HepG2 (cell line): ENCODE measurements at regions not wholly inside any gene's neighbourhood (a gene's known extent, or its start where the extent isn't known, plus 50 kb on each side); places are given as distances from the start of the nearest gene placed in this dataset.

ENCODE experiments used
- ATAC-seq: fragments of 200-7000 bp; cut with Tn5 transposase; 3 replicates; pipeline ENCODE4 v1.9.1; 2020; ENCODE audit warnings: mild to moderate bottlenecking, moderate library complexity
- BruUV-seq: library from RNA; stranded (reverse); fragments of 400-500 nt; replicated peaks from 2 replicates; lab custom pipeline; 2021; lab: Mats Ljungman, UMichigan
- CTCF ChIA-PET: fragments of 300-600 bp; formaldehyde crosslinking; extraction: SDS; loops from one replicate; lab custom pipeline; 2021; ENCODE audit warnings: low total read pairs, inconsistent platforms, low intra/inter-chr PET ratio; lab: Yijun Ruan, JAX
- POLR2A ChIA-PET: fragments of 350-600 bp; sonication (Branson Sonifier 250); formaldehyde crosslinking; loops from one replicate; lab custom pipeline; 2020; ENCODE audit warnings: antibody characterized with exemption, inconsistent platforms; lab: Yijun Ruan, JAX
- DNase-seq: peaks from one replicate; pipeline ENCODE4 v3.0.0-alpha.2; 2015; ENCODE audit warnings: low spot score
- FAIRE-seq: peaks from 3 replicates; lab custom pipeline; 2011; peaks lifted over from hg19 to GRCh38; lab: Jason Lieb, UNC
- H2AFZ ChIP-seq: one replicate; pipeline ENCODE4 v1.6.1; 2011; ENCODE audit warnings: low read length, inconsistent platforms
- H3K27ac ChIP-seq: fragments of 300-600 bp; 3 replicates; pipeline ENCODE4 v1.8.0; 2011; ENCODE audit warnings: mixed run types, mild to moderate bottlenecking, mixed read lengths, low read length, inconsistent platforms; ENCODE audit not compliant: insufficient read depth; ENCODE audit errors: extremely low read length
- H3K27me3 ChIP-seq, 2 experiments: fragments of 200-600 bp in 1 of 2; 2 replicates in 1 of 2; 3 replicates in 1 of 2; pipeline versions ENCODE4 v1.6.0 to v1.8.0; 2011; ENCODE audit warnings: low read length in 2 of 2, mild to moderate bottlenecking in 2 of 2, moderate library complexity in 2 of 2, inconsistent platforms in 1 of 2; ENCODE audit not compliant: insufficient read depth in 2 of 2, control insufficient read depth in 1 of 2
- H3K36me3 ChIP-seq, 2 experiments: fragments of 200-600 bp in 1 of 2; replicated peaks in 1 of 2; 2 replicates in 1 of 2; 3 replicates in 1 of 2; pipeline versions ENCODE4 v1.5.1 to v1.8.0; 2011; ENCODE audit warnings: low read length in 2 of 2, inconsistent platforms in 1 of 2; ENCODE audit not compliant: insufficient read depth in 2 of 2, control insufficient read depth in 1 of 2
- H3K4me1 ChIP-seq: 2 replicates; pipeline ENCODE4 v1.5.1; 2012; ENCODE audit warnings: low read length, inconsistent platforms; ENCODE audit not compliant: insufficient read depth
- H3K4me2 ChIP-seq: 2 replicates; pipeline ENCODE4 v1.6.0; 2011; ENCODE audit warnings: low read depth, low read length, inconsistent platforms
- H3K4me3 ChIP-seq, 3 experiments: fragments of 200-600 bp in 1 of 3; sonication (generic), shearing (Covaris generic) in 1 of 3; replicated peaks in 1 of 3; 2 replicates each; pipeline ENCODE4 v1.5.1; 2011 to 2016; ENCODE audit warnings: low read length in 3 of 3, inconsistent platforms in 2 of 3, low read depth in 2 of 3, mild to moderate bottlenecking in 2 of 3, control low read depth in 1 of 3, mixed read lengths in 1 of 3; ENCODE audit not compliant: insufficient read depth in 1 of 3
- H3K79me2 ChIP-seq: one replicate; pipeline ENCODE4 v1.6.1; 2011; ENCODE audit warnings: low read length, inconsistent platforms; ENCODE audit not compliant: insufficient read depth
- H3K9ac ChIP-seq: 2 replicates; pipeline ENCODE4 v1.6.0; 2011; ENCODE audit warnings: mild to moderate bottlenecking, low read depth, low read length, inconsistent platforms; ENCODE audit not compliant: insufficient read depth
- H3K9me3 ChIP-seq: 2 replicates; pipeline ENCODE4 v1.5.1; 2012; ENCODE audit warnings: mild to moderate bottlenecking, low read length
- H4K20me1 ChIP-seq: 2 replicates; pipeline ENCODE4 v1.6.0; 2011; ENCODE audit warnings: inconsistent platforms, mild to moderate bottlenecking, low read length, moderate library complexity; ENCODE audit not compliant: insufficient read depth
- ASH2L ChIP-seq: fragments of 300-600, 200-600 bp; sonication (generic); IDR thresholded peaks from 2 replicates; pipeline ENCODE4 v1.7.0; 2017; ENCODE audit warnings: low read depth, mild to moderate bottlenecking, moderate library complexity, mixed read lengths, low read length; ENCODE audit not compliant: insufficient read length
- BCL6 ChIP-seq: IDR thresholded peaks from 2 replicates; pipeline ENCODE4 v1.6.1; 2016; ENCODE audit warnings: missing genetic modification reagents, missing compliant biosample characterization
- CBX5 ChIP-seq: sonication (generic); formaldehyde crosslinking; IDR thresholded peaks from 2 replicates; pipeline ENCODE4 v1.4.0; 2020; ENCODE audit warnings: missing genetic modification reagents, borderline replicate concordance
- DNMT3B ChIP-seq: conservative IDR thresholded peaks from 2 replicates; pipeline ENCODE4 v1.6.1; 2016; ENCODE audit warnings: missing biosample characterization, control low read depth
- FOXM1 ChIP-seq: sonication (generic); formaldehyde crosslinking; IDR thresholded peaks from 2 replicates; pipeline ENCODE4 v1.5.0; 2020; ENCODE audit warnings: missing genetic modification reagents
- KAT8 ChIP-seq: IDR thresholded peaks from 2 replicates; pipeline ENCODE4 v1.6.1; 2016; ENCODE audit warnings: missing genetic modification reagents, missing compliant biosample characterization
- MTF2 ChIP-seq: sonication (generic); formaldehyde crosslinking; IDR thresholded peaks from 2 replicates; pipeline ENCODE4 v1.5.0; 2020; ENCODE audit warnings: missing genetic modification reagents, borderline replicate concordance
- NFE2 ChIP-seq: sonication (generic); formaldehyde crosslinking; IDR thresholded peaks from 2 replicates; pipeline ENCODE4 v1.4.0; 2020; ENCODE audit warnings: missing genetic modification reagents
- PAX8 ChIP-seq: sonication (generic); formaldehyde crosslinking; IDR thresholded peaks from 2 replicates; pipeline ENCODE4 v1.8.0; 2022; ENCODE audit warnings: mild to moderate bottlenecking, missing genetic modification reagents, borderline replicate concordance
- RARA ChIP-seq: IDR thresholded peaks from 2 replicates; pipeline ENCODE4 v1.6.1; 2016; ENCODE audit warnings: missing genetic modification reagents, missing compliant biosample characterization
- RFX3 ChIP-seq: IDR thresholded peaks from 2 replicates; pipeline ENCODE4 v1.6.1; 2016; ENCODE audit warnings: missing biosample characterization, missing genetic modification reagents
- ZBTB38 ChIP-seq: sonication (generic); formaldehyde crosslinking; IDR thresholded peaks from 2 replicates; pipeline ENCODE4 v1.5.1; 2020; ENCODE audit warnings: mild to moderate bottlenecking, missing genetic modification reagents
- ZNF329 ChIP-seq: sonication (generic); formaldehyde crosslinking; IDR thresholded peaks from 2 replicates; pipeline ENCODE4 v1.9.0; 2021; ENCODE audit warnings: low read depth, mild to moderate bottlenecking, missing genetic modification reagents
- ZNF468 ChIP-seq: sonication (generic); formaldehyde crosslinking; IDR thresholded peaks from 2 replicates; pipeline ENCODE4 v1.8.0; 2022; ENCODE audit warnings: mild to moderate bottlenecking, moderate library complexity, missing genetic modification reagents
- WGBS: methylation state at CpG from one replicate; pipeline ENCODE4 v1.1.6; 2017; ENCODE audit warnings: low lambda C conversion rate; 5-methylcytosine and 5-hydroxymethylcytosine counted together
- in situ Hi-C: cut with HindIII; loops from 2 replicates; pipeline ENCODE4 v1.10.0; 2017; ENCODE audit warnings: low pct_unique_long_range_greater_than_20kb; ENCODE audit not compliant: extremely low pct_ligation_motif_present
- intact Hi-C: fragments of 100-400 bp; cut with micrococcal nuclease; formaldehyde crosslinking; loops from one replicate; pipeline ENCODE4 v1.10.0; 2022; ENCODE audit not compliant: unreplicated experiment
- TF ChIP-seq, protein P1 (sequence below): sonication (generic); formaldehyde crosslinking; IDR thresholded peaks from 2 replicates; pipeline ENCODE4 v1.4.0; 2020; ENCODE audit warnings: low read depth, mild to moderate bottlenecking, missing genetic modification reagents
- TF ChIP-seq, protein P2 (sequence below): sonication (generic); formaldehyde crosslinking; IDR thresholded peaks from 2 replicates; pipeline ENCODE4 v1.5.0; 2020; ENCODE audit warnings: missing genetic modification reagents, mild to moderate bottlenecking, borderline replicate concordance
- TF ChIP-seq, protein P3 (sequence below): sonication (generic); formaldehyde crosslinking; IDR thresholded peaks from 2 replicates; pipeline ENCODE4 v1.4.0; 2020; ENCODE audit warnings: missing genetic modification reagents
- TF ChIP-seq, protein P4 (sequence below): IDR thresholded peaks from 2 replicates; pipeline ENCODE4 v1.4.0; 2020; ENCODE audit warnings: mild to moderate bottlenecking, missing genetic modification reagents

DNA sequence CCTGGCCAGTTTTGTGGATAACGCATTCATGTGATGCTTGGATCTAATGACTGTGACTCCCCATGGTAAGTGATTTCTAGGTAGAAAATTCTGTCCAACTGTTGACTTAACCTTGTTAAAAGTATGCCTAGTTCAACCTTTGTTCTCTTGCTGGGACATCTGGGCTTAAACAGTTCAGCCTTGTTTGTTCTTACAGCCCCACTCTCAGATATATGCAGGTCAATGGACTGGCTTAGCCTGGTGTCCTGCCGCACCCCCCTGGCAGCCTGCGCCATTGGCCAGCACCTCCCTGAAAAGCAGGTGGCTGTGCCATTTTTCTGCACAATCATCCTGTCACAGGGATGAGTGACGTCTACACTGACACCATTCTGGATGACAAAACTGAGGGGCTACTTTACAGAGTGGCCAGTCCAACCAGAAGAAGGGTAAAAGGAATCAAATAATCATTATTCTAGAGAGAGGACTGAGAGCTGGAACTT lies 244.7 kb upstream of the ONECUT1 start (continued):
- TF ChIP-seq, protein P1, sequence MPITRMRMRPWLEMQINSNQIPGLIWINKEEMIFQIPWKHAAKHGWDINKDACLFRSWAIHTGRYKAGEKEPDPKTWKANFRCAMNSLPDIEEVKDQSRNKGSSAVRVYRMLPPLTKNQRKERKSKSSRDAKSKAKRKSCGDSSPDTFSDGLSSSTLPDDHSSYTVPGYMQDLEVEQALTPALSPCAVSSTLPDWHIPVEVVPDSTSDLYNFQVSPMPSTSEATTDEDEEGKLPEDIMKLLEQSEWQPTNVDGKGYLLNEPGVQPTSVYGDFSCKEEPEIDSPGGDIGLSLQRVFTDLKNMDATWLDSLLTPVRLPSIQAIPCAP: no peak
- TF ChIP-seq RFX3 (CRISPR knock-in tag) (no peak), DNMT3B (CRISPR knock-in tag) (no peak), FOXM1 (CRISPR knock-in tag) (no peak), ZBTB38 (no peak), NFE2 (CRISPR knock-in tag) (peak; percentile 73; the same call in 1 of the 2 replicates), KAT8 (peak; percentile 74), MTF2 (CRISPR knock-in tag) (no peak)
- TF ChIP-seq, protein P2, sequence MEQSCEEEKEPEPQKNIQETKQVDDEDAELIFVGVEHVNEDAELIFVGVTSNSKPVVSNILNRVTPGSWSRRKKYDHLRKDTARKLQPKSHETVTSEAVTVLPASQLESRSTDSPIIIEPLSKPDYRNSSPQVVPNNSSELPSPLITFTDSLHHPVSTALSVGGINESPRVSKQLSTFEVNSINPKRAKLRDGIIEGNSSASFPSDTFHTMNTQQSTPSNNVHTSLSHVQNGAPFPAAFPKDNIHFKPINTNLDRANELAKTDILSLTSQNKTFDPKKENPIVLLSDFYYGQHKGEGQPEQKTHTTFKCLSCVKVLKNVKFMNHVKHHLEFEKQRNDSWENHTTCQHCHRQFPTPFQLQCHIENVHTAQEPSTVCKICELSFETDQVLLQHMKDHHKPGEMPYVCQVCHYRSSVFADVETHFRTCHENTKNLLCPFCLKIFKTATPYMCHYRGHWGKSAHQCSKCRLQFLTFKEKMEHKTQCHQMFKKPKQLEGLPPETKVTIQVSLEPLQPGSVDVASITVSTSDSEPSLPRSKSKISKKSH (CRISPR knock-in tag): no peak
- TF ChIP-seq, protein P3, sequence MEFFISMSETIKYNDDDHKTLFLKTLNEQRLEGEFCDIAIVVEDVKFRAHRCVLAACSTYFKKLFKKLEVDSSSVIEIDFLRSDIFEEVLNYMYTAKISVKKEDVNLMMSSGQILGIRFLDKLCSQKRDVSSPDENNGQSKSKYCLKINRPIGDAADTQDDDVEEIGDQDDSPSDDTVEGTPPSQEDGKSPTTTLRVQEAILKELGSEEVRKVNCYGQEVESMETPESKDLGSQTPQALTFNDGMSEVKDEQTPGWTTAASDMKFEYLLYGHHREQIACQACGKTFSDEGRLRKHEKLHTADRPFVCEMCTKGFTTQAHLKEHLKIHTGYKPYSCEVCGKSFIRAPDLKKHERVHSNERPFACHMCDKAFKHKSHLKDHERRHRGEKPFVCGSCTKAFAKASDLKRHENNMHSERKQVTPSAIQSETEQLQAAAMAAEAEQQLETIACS: no peak

DNA sequence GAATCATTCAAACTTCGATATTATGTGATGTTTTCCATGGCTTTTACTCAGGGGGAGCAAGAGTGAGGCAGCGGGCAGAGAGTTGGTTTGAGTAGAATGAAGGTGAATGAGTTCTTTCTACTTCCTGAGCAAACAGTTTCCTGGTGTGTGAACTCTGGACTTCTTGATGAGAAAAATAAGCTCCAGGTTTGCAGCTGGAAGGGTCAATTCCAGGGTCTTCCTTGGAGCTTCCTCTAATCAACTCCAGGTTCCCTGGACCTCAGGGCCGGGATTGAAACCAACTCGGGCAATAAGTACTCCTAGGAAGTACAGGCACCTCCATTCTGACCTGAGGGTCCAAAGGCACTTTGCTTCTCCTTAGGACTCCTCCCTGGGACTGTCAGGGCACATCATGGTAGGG lies 243.6 kb upstream of the ONECUT1 start:
- WGBS: 18% methylated on average over 4 of the region's 4 CpGs
- ATAC-seq: peak; percentile 3; the same call in 1 of the 3 replicates
- TF ChIP-seq ASH2L (peak; percentile 0), ZNF329 (CRISPR knock-in tag) (no peak), CBX5 (CRISPR knock-in tag) (no peak), ZNF468 (CRISPR knock-in tag) (no peak), BCL6 (CRISPR knock-in tag) (peak; percentile 71), RARA (CRISPR knock-in tag) (peak; percentile 62), PAX8 (no peak)
- TF ChIP-seq, protein P4, sequence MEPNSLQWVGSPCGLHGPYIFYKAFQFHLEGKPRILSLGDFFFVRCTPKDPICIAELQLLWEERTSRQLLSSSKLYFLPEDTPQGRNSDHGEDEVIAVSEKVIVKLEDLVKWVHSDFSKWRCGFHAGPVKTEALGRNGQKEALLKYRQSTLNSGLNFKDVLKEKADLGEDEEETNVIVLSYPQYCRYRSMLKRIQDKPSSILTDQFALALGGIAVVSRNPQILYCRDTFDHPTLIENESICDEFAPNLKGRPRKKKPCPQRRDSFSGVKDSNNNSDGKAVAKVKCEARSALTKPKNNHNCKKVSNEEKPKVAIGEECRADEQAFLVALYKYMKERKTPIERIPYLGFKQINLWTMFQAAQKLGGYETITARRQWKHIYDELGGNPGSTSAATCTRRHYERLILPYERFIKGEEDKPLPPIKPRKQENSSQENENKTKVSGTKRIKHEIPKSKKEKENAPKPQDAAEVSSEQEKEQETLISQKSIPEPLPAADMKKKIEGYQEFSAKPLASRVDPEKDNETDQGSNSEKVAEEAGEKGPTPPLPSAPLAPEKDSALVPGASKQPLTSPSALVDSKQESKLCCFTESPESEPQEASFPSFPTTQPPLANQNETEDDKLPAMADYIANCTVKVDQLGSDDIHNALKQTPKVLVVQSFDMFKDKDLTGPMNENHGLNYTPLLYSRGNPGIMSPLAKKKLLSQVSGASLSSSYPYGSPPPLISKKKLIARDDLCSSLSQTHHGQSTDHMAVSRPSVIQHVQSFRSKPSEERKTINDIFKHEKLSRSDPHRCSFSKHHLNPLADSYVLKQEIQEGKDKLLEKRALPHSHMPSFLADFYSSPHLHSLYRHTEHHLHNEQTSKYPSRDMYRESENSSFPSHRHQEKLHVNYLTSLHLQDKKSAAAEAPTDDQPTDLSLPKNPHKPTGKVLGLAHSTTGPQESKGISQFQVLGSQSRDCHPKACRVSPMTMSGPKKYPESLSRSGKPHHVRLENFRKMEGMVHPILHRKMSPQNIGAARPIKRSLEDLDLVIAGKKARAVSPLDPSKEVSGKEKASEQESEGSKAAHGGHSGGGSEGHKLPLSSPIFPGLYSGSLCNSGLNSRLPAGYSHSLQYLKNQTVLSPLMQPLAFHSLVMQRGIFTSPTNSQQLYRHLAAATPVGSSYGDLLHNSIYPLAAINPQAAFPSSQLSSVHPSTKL: peak; percentile 49; the same call in 1 of the 2 replicates

More for the DNA sequence above, 243.6 kb upstream of the ONECUT1 start:
- intact Hi-C loops: loop anchor here (10.0 kb wide), 1 partner anchor 249 kb away; no protein-coding TSS in a partner anchor
- ChIA-PET CTCF (no interaction called here), POLR2A (interaction anchor here (1.5 kb wide), 1 partner anchor 414 kb away, joined by 3 read pairs; no protein-coding TSS in a partner anchor)
- in situ Hi-C loops: no loop called here
- Histone ChIP-seq H3K36me3 (no peaks in the 10 kb centered on the region), H3K9me3 (no peaks in the 10 kb centered on the region), H3K27me3 (no peaks in the 10 kb centered on the region), H3K9ac (peak overlapping the region; percentile 32; the same call in 1 of the 2 replicates), H2AFZ (no peak overlapping the region), H3K79me2 (no peaks in the 10 kb centered on the region), H3K27ac (peak overlapping the region; percentile 82), H3K4me1 (peaks cover 76% of the 10 kb centered on the region), H3K4me3 (peak overlapping the region in 1 of 3 experiments; percentile 40; a peak in 1 of 6 replicates), H4K20me1 (no peaks in the 10 kb centered on the region), H3K4me2 (peak overlapping the region; percentile 62)
- BruUV-seq: no TSS peak
- FAIRE-seq (no peak), DNase-seq (peak; percentile 47)
